AG04450 (cell line): ENCODE measurements at regions not wholly inside any gene's neighbourhood (a gene's known extent, or its start where the extent isn't known, plus 50 kb on each side); places are given as distances from the start of the nearest gene placed in this dataset.

Experiments
- CTCF ChIA-PET: fragments of 300-600, 350-600 bp; formaldehyde crosslinking; extraction: SDS; loops from one replicate; lab custom pipeline; 2022; ENCODE audit warnings: antibody characterized with exemption, inconsistent platforms; lab: Charles Lee
- POLR2A ChIA-PET: fragments of 350-600 bp; formaldehyde crosslinking; extraction: SDS; loops from one replicate; lab custom pipeline; 2021; ENCODE audit warnings: antibody characterized with exemption, inconsistent platforms; lab: Yijun Ruan, JAX
- DNase-seq: peaks from one replicate; pipeline ENCODE4 v3.0.0-alpha.2; 2011; ENCODE audit warnings: low read depth, low spot score
- H3K27ac ChIP-seq: one replicate; pipeline ENCODE4 v1.5.1; 2012; ENCODE audit warnings: low read depth, low read length, control low read depth
- H3K27me3 ChIP-seq: one replicate; pipeline ENCODE4 v1.6.0; 2012; ENCODE audit warnings: low read length; ENCODE audit not compliant: control insufficient read depth, insufficient read depth
- H3K4me3 ChIP-seq: 2 replicates; pipeline ENCODE4 v1.5.1; 2011; ENCODE audit warnings: mild to moderate bottlenecking, low read depth, low read length, control low read depth
- H3K9me3 ChIP-seq: 2 replicates; pipeline ENCODE4 v1.5.1; 2012; ENCODE audit warnings: low read length; ENCODE audit not compliant: control insufficient read depth, insufficient read depth
- TF ChIP-seq, protein P1 (sequence below): IDR thresholded peaks from 2 replicates; pipeline ENCODE4 v1.5.1; 2011; ENCODE audit warnings: low read depth, low read length, control low read depth, inconsistent platforms

DNA sequence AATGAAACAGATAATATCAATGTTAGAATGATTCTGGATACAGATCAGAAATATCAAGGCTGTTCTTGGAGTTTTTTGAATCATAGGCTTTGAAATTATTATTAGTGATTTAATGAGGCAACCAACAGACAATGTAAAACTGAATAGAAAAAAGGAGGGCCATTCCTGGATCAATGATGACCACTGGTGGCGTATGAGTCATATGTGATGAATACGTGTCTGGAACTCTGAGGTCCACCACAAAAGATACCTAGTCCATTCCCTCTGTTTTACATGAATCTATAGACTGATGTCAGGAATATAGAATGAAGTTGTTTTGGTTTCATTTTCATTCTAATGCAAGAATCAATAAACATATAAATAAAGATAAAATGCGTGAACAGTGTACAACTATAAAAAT, 78.3 kb upstream of the RTL1 start:
- CTCF ChIA-PET, result no interaction called here
- TF ChIP-seq, protein P1, sequence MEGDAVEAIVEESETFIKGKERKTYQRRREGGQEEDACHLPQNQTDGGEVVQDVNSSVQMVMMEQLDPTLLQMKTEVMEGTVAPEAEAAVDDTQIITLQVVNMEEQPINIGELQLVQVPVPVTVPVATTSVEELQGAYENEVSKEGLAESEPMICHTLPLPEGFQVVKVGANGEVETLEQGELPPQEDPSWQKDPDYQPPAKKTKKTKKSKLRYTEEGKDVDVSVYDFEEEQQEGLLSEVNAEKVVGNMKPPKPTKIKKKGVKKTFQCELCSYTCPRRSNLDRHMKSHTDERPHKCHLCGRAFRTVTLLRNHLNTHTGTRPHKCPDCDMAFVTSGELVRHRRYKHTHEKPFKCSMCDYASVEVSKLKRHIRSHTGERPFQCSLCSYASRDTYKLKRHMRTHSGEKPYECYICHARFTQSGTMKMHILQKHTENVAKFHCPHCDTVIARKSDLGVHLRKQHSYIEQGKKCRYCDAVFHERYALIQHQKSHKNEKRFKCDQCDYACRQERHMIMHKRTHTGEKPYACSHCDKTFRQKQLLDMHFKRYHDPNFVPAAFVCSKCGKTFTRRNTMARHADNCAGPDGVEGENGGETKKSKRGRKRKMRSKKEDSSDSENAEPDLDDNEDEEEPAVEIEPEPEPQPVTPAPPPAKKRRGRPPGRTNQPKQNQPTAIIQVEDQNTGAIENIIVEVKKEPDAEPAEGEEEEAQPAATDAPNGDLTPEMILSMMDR, result no peak
- POLR2A ChIA-PET, result no interaction called here
- Histone ChIP-seq H3K27me3 (no peaks in the 10 kb centered on the region), H3K27ac (no peak overlapping the region), H3K9me3 (no peaks in the 10 kb centered on the region), H3K4me3 (no peak overlapping the region)
- DNase-seq, result no peak

DNA sequence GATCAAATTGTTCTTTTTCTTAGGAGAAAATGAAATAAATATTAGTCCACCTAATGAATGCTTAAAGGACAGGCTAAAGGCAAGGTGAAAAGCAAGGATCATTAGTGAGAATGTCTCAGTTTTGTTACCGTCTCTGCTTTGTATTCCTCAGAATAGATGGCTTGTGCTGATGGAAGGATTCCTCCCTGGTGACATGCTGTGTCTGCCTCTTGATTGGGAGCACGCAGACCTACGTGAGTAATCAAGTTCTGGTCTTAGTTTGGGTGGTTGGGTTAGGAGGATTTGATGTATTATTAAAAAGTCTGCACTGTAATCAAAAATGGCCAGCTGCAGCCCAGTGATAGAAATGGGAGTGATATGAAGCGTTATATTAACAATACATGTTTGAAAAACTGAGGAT, 78.8 kb upstream of the RTL1 start:
- H3K9me3 ChIP-seq, result no peaks in the 10 kb centered on the region
- no peak for DNase-seq
- H3K27ac ChIP-seq, result no peak overlapping the region
- CTCF ChIA-PET, result no interaction called here
- H3K27me3 ChIP-seq, result no peaks in the 10 kb centered on the region
- H3K4me3 ChIP-seq, result no peak overlapping the region
- TF ChIP-seq, protein P1, result no peak
- POLR2A ChIA-PET, result no interaction called here

DNA sequence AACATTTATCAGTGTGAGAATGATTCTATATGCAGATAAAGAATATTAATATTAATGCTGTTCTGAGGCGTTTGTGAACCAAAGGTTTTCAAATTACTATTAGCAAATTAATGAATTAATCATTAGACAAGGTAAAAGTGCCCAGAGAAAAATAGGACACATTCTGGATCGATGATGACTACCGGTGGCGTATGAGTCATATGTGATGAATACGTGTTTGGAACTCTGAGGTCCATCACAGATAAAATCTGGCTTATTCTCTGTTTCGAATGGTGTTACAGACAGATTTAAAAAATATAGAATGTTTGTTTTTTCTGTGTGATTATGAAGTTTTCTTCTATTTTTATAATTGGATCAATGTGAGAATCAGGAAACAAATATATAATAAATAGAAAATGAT, 79.2 kb upstream of the RTL1 start:
- no peak overlapping the region for H3K4me3 ChIP-seq

DNA sequence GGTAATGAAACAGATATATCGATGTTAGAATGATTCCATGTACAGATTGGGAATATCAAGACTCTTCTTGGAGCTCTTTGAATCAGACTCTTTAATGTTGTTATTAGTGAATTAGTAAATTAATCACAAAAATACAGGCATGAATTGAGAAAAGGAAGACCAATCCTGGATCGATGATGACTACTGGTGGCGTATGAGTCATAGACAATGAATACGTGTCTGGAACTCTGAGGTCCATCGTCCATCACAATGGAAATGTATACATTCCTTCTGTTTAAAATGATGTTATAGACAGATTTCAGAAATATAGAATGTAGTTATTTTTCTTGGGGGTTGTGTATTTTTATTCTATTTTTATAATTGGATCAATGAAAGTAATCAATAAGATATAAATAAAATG, 80.2 kb upstream of the RTL1 start:
- Histone ChIP-seq H3K4me3 (no peak overlapping the region), H3K27me3 (no peaks in the 10 kb centered on the region), H3K9me3 (no peaks in the 10 kb centered on the region), H3K27ac (no peak overlapping the region)
- DNase-seq, result no peak
- CTCF ChIA-PET, result no interaction called here
- POLR2A ChIA-PET, result no interaction called here
- TF ChIP-seq, protein P1, result no peak

More for the DNA sequence above, 79.2 kb upstream of the RTL1 start:
- TF ChIP-seq, protein P1, result no peak
- ChIA-PET POLR2A (no interaction called here), CTCF (no interaction called here)
- DNase-seq, result no peak
- Histone ChIP-seq H3K9me3 (no peaks in the 10 kb centered on the region), H3K27ac (no peak overlapping the region), H3K27me3 (no peaks in the 10 kb centered on the region)

DNA sequence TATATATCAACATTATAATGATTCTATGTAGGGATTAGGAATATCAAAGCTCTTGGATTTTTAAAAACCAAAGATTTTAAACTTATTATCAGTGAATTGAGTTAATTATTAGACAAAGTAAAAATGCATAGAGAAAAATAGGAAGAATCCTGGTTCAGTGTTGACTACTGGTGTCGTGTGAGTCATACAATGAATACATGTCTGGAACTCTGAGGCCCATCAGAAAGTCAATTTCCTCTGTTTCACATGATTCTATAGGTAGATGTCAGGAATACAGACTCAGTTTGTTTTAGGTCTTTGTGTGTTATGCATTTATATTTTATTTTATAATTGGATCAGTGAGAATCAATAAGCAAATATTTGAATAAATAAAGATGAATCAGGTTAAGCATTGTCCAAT, 84.5 kb upstream of the RTL1 start:
- no peaks in the 10 kb centered on the region for H3K27me3 ChIP-seq
- no peaks in the 10 kb centered on the region for H3K9me3 ChIP-seq
- ChIA-PET POLR2A (no interaction called here), CTCF (no interaction called here)
- no peak for DNase-seq
- TF ChIP-seq, protein P1, result no peak
- H3K27ac ChIP-seq, result no peak overlapping the region
- H3K4me3 ChIP-seq, result no peak overlapping the region
